HG02571 (cell line): ENCODE measurements at regions not wholly inside any gene's neighbourhood (a gene's known extent, or its start where the extent isn't known, plus 50 kb on each side); places are given as distances from the start of the nearest gene placed in this dataset.

Source experiments
- ATAC-seq: cut with Tn5 transposase; IDR thresholded peaks from one replicate; pipeline ENCODE4 v1.9.1; 2021; ENCODE audit warnings: mild to moderate bottlenecking, moderate library complexity; ENCODE audit not compliant: unreplicated experiment

- ATAC-seq: no peak
Measured at GRCh38 chr2:222064286-222064685, 234.5 kb downstream of the PAX3 start.

DNA sequence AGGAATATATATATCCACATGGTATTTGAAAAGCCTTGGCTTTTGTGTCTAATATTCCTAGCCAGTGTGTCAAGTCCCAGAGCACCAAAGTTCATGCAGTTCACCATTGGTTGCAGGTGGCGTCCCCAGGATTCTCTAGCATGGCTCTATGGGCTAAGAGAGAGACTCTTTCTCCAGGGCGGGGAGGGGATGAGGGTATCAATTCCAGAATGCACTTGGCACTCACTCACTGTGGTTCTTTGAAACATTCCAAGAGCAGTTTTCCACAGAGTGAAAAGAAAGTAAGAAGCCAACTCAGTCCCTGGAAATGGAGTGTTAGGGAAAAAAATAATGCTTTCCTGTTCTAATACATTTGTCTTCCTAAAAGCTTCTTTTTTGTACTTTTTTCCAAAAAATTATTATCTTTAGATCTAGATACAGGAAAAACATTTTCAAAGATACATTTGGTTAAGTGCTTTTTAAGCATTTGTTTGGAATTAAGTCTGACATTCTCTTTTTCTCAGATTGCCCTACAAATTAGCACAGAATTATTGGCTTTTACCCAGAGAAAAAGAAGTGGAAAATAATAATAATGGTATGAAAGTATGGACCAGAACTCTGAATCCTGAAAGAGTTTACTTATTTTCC is 239.9 kb downstream of the PAX3 start:
- no peak for ATAC-seq

GRCh38 chr2:222057347-222058073 is 241.3 kb downstream of the PAX3 start:
- ATAC-seq: no peak

DNA sequence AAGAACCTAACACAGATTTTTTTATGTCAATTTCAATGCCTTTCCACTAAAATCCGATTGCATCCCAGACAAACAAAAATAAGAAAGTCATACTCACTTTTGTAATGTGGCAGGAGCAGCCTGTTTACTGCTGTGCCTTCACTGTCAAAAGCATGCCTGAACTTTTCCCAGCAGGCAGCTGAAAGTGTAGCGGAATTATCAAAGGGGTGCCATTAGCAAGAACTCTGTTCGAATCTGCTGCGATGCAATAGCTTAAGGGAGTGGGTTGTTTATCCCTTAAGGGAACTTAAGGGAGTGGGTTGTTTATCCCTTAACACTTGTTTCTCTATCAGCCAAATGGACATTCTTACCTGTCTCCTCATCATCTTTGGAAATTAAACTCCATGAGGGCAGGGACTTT is 243.5 kb downstream of the PAX3 start:
- no peak for ATAC-seq

- ATAC-seq: no peak
Measured at GRCh38 chr2:222054813-222055212, 244.0 kb downstream of the PAX3 start.

DNA sequence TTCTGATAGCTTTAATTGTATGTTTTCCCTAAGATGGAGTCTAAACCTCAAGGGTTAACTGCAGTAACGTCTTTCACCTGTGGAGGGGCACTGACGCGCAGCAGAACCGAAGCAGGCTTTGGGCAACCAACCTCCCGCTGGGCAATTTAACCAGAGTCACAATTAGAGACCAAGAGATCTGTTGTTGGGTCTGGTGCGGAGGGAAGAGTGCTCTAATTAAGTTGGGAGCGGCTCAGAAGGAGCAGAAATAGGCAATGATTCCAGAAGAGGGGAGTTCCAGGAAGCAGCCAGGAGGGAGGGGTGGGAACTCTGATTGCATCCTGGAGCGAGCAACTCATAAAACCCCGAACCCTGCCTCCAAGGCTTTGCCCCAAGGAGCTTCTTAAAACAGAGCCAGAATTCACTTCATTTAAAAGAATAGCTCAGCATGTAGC is 245.8 kb downstream of the PAX3 start:
- ATAC-seq: peak; percentile 51

DNA sequence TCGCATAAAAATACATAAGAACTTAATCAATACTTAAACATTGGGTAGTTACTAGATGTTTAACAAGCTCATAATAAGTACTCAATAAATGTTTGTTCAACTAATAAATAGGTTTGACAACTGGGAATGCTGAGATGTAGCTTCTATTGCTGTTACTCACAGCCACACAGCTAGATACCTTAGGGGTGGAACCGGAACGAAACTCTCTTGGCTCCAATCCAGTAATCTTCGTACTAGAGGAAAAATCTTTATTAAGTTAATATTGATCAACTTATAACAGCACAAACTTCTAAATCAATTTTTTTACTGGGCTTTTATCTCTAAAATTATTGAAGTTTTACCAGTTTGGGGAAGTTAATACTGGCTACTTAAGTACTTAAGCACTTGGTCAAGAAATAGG is 247.8 kb downstream of the PAX3 start:
- ATAC-seq: no peak

GRCh38 chr2:222049946-222050345 is 248.9 kb downstream of the PAX3 start:
- no peak for ATAC-seq

- ATAC-seq: no peak
Measured at GRCh38 chr2:222043897-222044296, 254.9 kb downstream of the PAX3 start.

- no peak for ATAC-seq
Measured at GRCh38 chr2:222042666-222043065, 256.1 kb downstream of the PAX3 start.

DNA sequence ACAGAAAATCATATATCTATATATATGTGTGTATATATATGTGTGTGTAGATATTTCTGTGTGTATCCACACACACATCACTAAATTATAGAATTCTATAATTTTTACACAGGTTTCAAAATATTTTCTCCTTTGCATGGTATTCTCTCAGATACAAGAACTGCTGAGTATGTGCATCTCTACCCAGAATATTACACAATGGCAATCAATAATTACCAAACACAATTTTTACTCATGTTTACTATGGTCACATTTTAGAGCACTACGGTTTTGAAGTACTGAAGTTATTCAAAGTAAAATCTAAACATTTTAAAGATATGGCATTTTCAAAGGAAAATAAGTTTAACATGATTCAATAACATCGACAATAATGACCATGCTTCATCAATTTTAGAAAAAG is 258.5 kb downstream of the PAX3 start:
- ATAC-seq: no peak

DNA sequence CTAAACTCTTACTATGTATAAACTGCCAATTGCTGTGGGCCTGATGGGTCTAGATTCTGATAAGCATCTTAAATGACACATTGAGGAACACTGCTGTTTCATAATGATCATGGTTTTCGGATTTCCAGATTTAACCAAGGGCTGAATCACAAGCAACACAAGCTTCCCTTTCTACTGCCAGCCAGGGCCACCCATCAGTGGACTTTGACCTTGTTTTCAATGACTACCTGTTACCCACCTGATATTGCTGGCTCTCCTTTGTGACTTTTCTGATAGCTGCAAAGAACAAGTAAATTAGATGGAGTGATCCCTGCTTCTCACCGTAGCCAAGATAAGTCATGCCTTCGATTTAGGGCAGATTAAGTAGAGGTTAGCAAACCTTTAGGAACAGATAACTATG is 259.0 kb downstream of the PAX3 start:
- no peak for ATAC-seq

DNA sequence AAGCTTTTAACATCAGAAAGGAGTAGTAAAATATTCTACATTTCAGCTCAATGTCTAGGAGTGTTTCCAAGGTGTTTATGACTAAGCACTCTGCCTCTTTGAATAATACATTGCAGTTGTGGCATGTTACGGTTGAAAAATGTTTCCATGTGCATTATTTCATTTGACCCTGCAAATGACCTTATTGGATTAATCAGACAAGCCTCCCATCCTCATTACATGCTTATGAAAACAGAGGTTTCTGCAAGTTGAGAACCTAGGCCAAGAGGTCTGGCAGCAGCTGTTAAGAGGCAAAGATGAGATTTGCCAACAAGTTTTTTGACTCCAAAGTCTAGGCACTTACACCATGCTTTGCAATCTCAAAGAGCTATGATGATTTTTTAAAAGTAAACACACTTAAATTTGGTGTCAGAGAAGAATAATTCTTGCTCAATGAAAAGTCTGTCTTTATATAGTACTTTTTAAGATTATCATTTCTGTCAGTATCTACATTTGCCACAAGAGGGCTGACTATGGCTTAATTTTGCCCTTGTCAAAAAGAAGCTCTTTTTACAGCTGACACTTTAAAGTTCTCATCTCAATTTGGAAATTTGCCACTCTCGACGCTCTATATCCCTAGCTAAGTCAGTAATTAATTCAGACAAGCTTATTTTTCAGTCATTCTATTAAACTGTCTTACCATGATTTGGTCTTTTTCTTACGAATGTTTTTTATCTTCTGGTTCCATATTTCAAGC is 260.6 kb downstream of the PAX3 start:
- ATAC-seq: no peak

- ATAC-seq: no peak
Measured at GRCh38 chr2:222037211-222037610, 261.6 kb downstream of the PAX3 start.

- ATAC-seq: no peak
Measured at GRCh38 chr2:222034058-222034457, 264.7 kb downstream of the PAX3 start.

- no peak for ATAC-seq
Measured at GRCh38 chr2:222033541-222033940, 265.3 kb downstream of the PAX3 start.

DNA sequence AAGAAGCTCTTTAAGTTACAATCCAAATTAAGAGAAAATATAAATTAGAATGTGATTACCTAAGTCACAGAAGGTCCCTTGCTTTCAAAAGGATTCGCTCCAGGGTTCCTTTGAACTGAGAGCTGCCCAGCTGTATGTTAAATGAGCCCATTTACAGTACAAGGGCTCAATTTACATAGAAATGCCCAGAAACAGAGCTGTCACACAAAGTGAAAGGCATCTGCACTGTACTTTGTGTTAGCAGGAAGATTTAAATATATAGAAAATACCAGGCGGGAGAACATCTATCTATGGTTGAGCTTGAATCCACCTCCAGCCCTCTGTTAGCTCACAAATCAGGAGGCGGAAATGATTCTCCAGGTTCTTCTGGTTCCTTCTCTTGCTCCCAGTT is 272.9 kb downstream of the PAX3 start:
- ATAC-seq: no peak

- ATAC-seq: no peak
Measured at GRCh38 chr2:222024932-222025880, 273.6 kb downstream of the PAX3 start.

DNA sequence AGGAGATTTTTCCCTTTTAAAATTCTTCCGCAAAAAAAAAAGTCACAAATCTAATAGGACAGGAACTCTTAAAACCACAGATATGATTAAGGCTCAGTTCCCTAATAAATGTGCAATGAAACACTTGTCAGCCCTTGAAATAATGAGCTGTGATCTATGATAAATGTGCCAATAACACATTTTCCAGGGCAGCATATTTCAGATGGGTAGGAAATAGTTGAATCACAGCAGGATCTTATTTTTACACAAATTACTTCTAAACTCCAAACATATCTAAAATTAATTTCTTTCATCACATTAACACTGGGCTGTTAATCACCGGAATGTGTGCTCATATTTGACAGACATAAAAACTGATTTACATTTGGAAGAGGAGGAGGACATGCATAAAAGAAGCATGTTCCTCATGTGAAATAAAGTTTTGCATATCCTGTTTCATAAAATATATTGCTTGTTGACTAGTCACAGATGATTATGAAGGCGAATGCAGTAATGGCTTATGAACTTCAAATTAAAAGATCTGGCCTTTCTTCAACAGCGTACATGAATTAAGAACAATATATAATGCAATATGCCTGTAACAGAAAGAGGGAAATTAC is 281.4 kb downstream of the PAX3 start:
- ATAC-seq: no peak

- ATAC-seq: no peak
Measured at GRCh38 chr2:222013889-222014288, 284.9 kb downstream of the PAX3 start.

GRCh38 chr2:222000326-222000725 is 298.5 kb downstream of the PAX3 start:
- no peak for ATAC-seq
